HL-60 (cell line): ENCODE measurements at regions not wholly inside any gene's neighbourhood (a gene's known extent, or its start where the extent isn't known, plus 50 kb on each side); places are given as distances from the start of the nearest gene placed in this dataset.

Experiments
- DNase-seq, 2 experiments: peaks; one replicate each; pipeline ENCODE4 v3.0.0-alpha.2; 2010 to 2020; ENCODE audit warnings: low read depth in 1 of 2, low spot score in 1 of 2
- H3K27ac ChIP-seq: fragments of 250-450 bp; sonication (Bioruptor Pico); replicated peaks from 2 replicates; pipeline ENCODE4 v1.5.1; 2020; ENCODE audit warnings: mild to moderate bottlenecking, moderate library complexity
- H3K27me3 ChIP-seq: fragments of 250-450 bp; sonication (Bioruptor Pico); 2 replicates; pipeline ENCODE4 v1.5.1; 2021; ENCODE audit warnings: mild to moderate bottlenecking, moderate library complexity; ENCODE audit not compliant: insufficient read depth, poor library complexity, severe bottlenecking
- H3K4me3 ChIP-seq: replicated peaks from 2 replicates; pipeline ENCODE4 v1.5.1; 2011; ENCODE audit warnings: mild to moderate bottlenecking, control low read depth, low read length; ENCODE audit not compliant: insufficient read depth
- GABPA ChIP-seq: IDR thresholded peaks from 2 replicates; pipeline ENCODE4 v1.6.1; 2012; ENCODE audit warnings: low read depth
- POLR2AphosphoS5 ChIP-seq: IDR thresholded peaks from 2 replicates; pipeline ENCODE4 v1.6.1; 2012; ENCODE audit warnings: low read depth
- SPI1 ChIP-seq: IDR thresholded peaks from 2 replicates; pipeline ENCODE4 v1.6.1; 2012; ENCODE audit warnings: low read depth, mild to moderate bottlenecking, borderline replicate concordance
- TF ChIP-seq, protein P1 (sequence below): IDR thresholded peaks from 2 replicates; pipeline ENCODE4 v1.6.1; 2012; ENCODE audit warnings: low read depth; ENCODE audit not compliant: insufficient replicate concordance
- TF ChIP-seq, protein P2 (sequence below): IDR thresholded peaks from one replicate; pipeline ENCODE4 v1.5.1; 2011; ENCODE audit warnings: low read length, control low read depth, inconsistent platforms; ENCODE audit not compliant: insufficient read depth

DNA sequence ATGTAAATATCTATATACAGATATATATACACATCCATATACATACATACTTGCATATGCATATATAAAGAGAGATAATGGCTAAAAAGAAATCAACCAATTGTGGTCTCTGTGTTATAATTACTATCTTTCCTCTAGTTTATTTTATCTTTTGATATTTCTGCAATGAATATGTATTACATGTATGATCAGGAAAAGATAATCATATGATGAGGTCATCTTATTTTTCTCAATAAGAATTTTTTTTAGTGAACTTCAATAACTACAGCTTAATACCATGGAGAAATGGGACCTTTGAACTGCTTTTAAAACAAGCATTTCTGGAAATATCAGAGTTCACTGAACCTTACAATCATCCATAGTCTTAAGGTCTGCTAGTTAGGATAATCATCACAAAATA, 158.0 kb downstream of the HNRNPD start:
- TF ChIP-seq POLR2AphosphoS5 (no peak), SPI1 (no peak), GABPA (no peak)
- TF ChIP-seq, protein P1, sequence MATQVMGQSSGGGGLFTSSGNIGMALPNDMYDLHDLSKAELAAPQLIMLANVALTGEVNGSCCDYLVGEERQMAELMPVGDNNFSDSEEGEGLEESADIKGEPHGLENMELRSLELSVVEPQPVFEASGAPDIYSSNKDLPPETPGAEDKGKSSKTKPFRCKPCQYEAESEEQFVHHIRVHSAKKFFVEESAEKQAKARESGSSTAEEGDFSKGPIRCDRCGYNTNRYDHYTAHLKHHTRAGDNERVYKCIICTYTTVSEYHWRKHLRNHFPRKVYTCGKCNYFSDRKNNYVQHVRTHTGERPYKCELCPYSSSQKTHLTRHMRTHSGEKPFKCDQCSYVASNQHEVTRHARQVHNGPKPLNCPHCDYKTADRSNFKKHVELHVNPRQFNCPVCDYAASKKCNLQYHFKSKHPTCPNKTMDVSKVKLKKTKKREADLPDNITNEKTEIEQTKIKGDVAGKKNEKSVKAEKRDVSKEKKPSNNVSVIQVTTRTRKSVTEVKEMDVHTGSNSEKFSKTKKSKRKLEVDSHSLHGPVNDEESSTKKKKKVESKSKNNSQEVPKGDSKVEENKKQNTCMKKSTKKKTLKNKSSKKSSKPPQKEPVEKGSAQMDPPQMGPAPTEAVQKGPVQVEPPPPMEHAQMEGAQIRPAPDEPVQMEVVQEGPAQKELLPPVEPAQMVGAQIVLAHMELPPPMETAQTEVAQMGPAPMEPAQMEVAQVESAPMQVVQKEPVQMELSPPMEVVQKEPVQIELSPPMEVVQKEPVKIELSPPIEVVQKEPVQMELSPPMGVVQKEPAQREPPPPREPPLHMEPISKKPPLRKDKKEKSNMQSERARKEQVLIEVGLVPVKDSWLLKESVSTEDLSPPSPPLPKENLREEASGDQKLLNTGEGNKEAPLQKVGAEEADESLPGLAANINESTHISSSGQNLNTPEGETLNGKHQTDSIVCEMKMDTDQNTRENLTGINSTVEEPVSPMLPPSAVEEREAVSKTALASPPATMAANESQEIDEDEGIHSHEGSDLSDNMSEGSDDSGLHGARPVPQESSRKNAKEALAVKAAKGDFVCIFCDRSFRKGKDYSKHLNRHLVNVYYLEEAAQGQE = no peak
- TF ChIP-seq, protein P2, sequence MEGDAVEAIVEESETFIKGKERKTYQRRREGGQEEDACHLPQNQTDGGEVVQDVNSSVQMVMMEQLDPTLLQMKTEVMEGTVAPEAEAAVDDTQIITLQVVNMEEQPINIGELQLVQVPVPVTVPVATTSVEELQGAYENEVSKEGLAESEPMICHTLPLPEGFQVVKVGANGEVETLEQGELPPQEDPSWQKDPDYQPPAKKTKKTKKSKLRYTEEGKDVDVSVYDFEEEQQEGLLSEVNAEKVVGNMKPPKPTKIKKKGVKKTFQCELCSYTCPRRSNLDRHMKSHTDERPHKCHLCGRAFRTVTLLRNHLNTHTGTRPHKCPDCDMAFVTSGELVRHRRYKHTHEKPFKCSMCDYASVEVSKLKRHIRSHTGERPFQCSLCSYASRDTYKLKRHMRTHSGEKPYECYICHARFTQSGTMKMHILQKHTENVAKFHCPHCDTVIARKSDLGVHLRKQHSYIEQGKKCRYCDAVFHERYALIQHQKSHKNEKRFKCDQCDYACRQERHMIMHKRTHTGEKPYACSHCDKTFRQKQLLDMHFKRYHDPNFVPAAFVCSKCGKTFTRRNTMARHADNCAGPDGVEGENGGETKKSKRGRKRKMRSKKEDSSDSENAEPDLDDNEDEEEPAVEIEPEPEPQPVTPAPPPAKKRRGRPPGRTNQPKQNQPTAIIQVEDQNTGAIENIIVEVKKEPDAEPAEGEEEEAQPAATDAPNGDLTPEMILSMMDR = no peak
- Histone ChIP-seq H3K27ac (no peak overlapping the region), H3K4me3 (no peak overlapping the region), H3K27me3 (peaks cover 4% of the 10 kb centered on the region)
- DNase-seq = no peak

DNA sequence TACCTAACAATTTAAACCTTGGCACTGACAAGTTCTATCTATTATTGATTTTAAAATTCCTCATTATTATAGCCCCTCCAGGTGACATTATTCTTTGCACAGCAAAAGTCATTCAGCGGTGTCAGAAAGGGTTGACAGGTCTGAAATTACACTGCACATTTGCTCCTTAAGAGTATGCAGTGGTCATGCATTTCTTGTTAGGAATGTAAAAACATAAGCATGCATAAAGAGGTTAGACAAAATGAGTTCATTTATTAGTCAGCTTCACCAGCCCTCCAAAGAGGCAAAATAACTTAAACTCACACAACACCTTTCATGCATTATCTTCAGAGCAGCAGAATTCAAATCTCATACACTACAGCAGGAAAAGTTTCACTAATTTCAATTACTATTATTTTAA, 158.8 kb downstream of the HNRNPD start:
- no peak for DNase-seq
- Histone ChIP-seq H3K4me3 (no peak overlapping the region), H3K27me3 (peaks cover 4% of the 10 kb centered on the region), H3K27ac (no peak overlapping the region)
- TF ChIP-seq SPI1 = no peak
- no peak for TF ChIP-seq GABPA
- TF ChIP-seq, protein P2 = no peak
- no peak for TF ChIP-seq POLR2AphosphoS5
- TF ChIP-seq, protein P1 = no peak

DNA sequence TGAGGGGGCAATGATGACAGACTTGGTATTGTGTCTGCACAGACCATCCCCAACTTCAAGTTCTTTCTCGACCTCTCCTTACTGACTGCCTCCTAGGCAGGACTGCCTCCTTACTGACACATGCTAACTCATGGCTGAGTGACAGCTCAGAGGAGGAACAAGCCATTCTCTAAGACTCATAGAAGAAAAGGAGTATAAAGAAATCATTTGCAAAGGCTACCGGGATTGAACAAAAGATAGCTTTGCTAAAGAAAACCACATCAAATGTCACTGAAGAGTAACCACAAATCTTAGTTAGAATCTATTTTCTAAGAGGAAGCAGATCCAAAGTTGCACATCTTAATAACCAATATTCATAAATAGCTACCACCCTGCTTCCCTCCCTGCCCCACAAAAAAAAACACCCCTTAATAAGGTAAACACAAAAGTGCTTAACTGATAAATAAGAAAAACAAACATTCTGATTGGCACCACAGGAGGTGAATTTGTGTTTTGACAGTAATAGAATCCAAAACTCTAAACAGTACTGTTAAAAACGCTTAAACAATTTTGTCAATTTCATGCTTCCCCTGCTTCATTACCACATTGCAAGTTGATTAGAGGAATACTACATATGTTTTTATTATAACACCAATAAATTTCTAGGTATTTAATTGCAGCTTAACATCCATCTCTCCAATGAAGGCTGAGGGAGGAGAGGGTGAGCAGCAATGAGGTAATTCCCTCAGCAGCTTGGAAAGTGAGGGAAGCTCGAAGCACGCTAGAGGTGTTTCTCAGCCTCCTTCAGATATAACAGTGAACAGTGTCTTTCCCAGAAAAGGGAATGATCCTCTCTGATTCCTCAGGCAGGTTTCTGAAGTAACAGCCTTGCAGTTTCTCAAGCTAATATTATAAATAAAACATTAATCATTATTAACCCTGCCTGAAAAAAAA, 160.0 kb downstream of the HNRNPD start:
- no peak for DNase-seq
- Histone ChIP-seq H3K27me3 (peaks cover 4% of the 10 kb centered on the region), H3K4me3 (no peak overlapping the region), H3K27ac (no peak overlapping the region)
- TF ChIP-seq SPI1 (no peak), GABPA (no peak), POLR2AphosphoS5 (no peak)
- TF ChIP-seq, protein P1 = no peak
- TF ChIP-seq, protein P2 = no peak
